ENCODE measurements at regions not wholly inside any gene's neighbourhood (a gene's known extent, or its start where the extent isn't known, plus 50 kb on each side); places are given as distances from the start of the nearest gene placed in this dataset.

GRCh38 chr1:65097076-65097475 is 50.9 kb upstream of the AK4 start:
- TF ChIP-seq CTCF (IDR thresholded peaks at IDR 0.05; ENCODE audit: borderline replicate concordance, extremely low read depth, low read length, poor library complexity, severe bottlenecking), result no peak
- no peak for TF ChIP-seq EZH2 (IDR thresholded peaks at IDR 0.05; ENCODE audit: borderline replicate concordance, low read depth, low read length, severe bottlenecking)
